ENCODE measurements at regions not wholly inside any gene's neighbourhood (a gene's known extent, or its start where the extent isn't known, plus 50 kb on each side); places are given as distances from the start of the nearest gene placed in this dataset.

- TF ChIP-seq CTCF (IDR thresholded peaks at IDR 0.05; ENCODE audit: low read depth, low read length, missing input control): no peak
- TF ChIP-seq MAX (IDR thresholded peaks at IDR 0.05): no peak
- TF ChIP-seq GABPA (IDR thresholded peaks at IDR 0.05 in 1 of 2, conservative IDR thresholded peaks at IDR 0.05 in 1 of 2): no peak
- TF ChIP-seq TAF1 (conservative IDR thresholded peaks at IDR 0.05): no peak
- TF ChIP-seq REST (IDR thresholded peaks at IDR 0.05): no peak
- no peak for TF ChIP-seq RAD21 (IDR thresholded peaks at IDR 0.05)
- no peak for TF ChIP-seq RXRA (IDR thresholded peaks at IDR 0.05)
- TF ChIP-seq SP1 (IDR thresholded peaks at IDR 0.05): no peak
- no peak for TF ChIP-seq HNF4A (conservative IDR thresholded peaks at IDR 0.05)
- TF ChIP-seq ZBTB33 (IDR thresholded peaks at IDR 0.05): no peak
- TF ChIP-seq YY1 (IDR thresholded peaks at IDR 0.05): no peak
Observed at GRCh38 chr2:16203691-16204090, 263.3 kb downstream of the MYCN start.
